Esophagus muscularis mucosa (tissue), 4 donors: ENCODE measurements at regions not wholly inside any gene's neighbourhood (a gene's known extent, or its start where the extent isn't known, plus 50 kb on each side); places are given as distances from the start of the nearest gene placed in this dataset.

Source experiments
- DNase-seq: peaks from one replicate; pipeline ENCODE4 v3.0.0-alpha.2; 2017; ENCODE audit errors: extremely low spot score
- H3K27ac ChIP-seq, 4 donors: fragments of 200-600 bp; sonication (generic); replicated peaks in 1 of 4; 1 replicate in 3 of 4; 2 replicates in 1 of 4; pipeline ENCODE4 v1.5.1; 2016 to 2019; ENCODE audit warnings: mild to moderate bottlenecking in 1 of 4
- H3K27me3 ChIP-seq, 4 donors: fragments of 200-600 bp; sonication (generic); one replicate each; pipeline versions ENCODE4 v1.5.1 to v1.6.0; 2016 to 2019
- H3K36me3 ChIP-seq, 4 donors: fragments of 200-600 bp; sonication (generic); one replicate each; pipeline ENCODE4 v1.5.1; 2016 to 2019
- H3K4me1 ChIP-seq, 4 donors: fragments of 200-600 bp; sonication (generic); one replicate each; pipeline ENCODE4 v1.5.1; 2016 to 2019
- H3K4me3 ChIP-seq, 4 donors: fragments of 200-600 bp; sonication (generic); 1 replicate in 2 of 4; 2 replicates in 2 of 4; pipeline ENCODE4 v1.5.1; 2016 to 2019; ENCODE audit warnings: mild to moderate bottlenecking in 4 of 4, moderate library complexity in 1 of 4
- H3K9me3 ChIP-seq, 4 donors: fragments of 200-600 bp; sonication (generic); 1 replicate in 3 of 4; 2 replicates in 1 of 4; pipeline ENCODE4 v1.5.1; 2016 to 2019
- CTCF ChIP-seq, 3 experiments: fragments of 200-600 bp in 2 of 3; fragments of 450-650 bp in 1 of 3; sonication (generic) in 2 of 3; IDR thresholded peaks; one replicate each; pipeline ENCODE4 v1.5.1; 2017 to 2019; ENCODE audit warnings: antibody characterized with exemption in 3 of 3, mild to moderate bottlenecking in 2 of 3, moderate library complexity in 1 of 3
- EP300 ChIP-seq: sonication (generic); formaldehyde crosslinking; IDR thresholded peaks from one replicate; pipeline ENCODE4 v1.6.1; 2017; ENCODE audit warnings: antibody characterized with exemption
- POLR2A ChIP-seq: fragments of 450-650 bp; IDR thresholded peaks from one replicate; pipeline ENCODE4 v1.6.1; 2017; ENCODE audit warnings: antibody characterized with exemption, moderate library complexity, mild to moderate bottlenecking, low read depth
- POLR2AphosphoS5 ChIP-seq, 2 donors: sonication (generic); formaldehyde crosslinking; IDR thresholded peaks; one replicate each; pipeline ENCODE4 v1.6.1; 2017; ENCODE audit warnings: antibody characterized with exemption in 2 of 2
- WGBS: methylation state at CpG from one replicate; pipeline ENCODE4 v1.1.5; 2018; 5-methylcytosine and 5-hydroxymethylcytosine counted together
- intact Hi-C: fragments of 100-400 bp; cut with DNase I; formaldehyde crosslinking; loops from one replicate; pipeline ENCODE4 v1.15.1; 2023

GRCh38 chr1:222916100-222916499 is 101.3 kb downstream of the DISP1 start:
- H3K4me3 ChIP-seq = no peak overlapping the region
- no peaks in the 10 kb centered on the region for H3K36me3 ChIP-seq
- TF ChIP-seq CTCF (IDR thresholded peaks at IDR 0.05) (no peak), POLR2A (no peak), EP300 (no peak), POLR2AphosphoS5 (IDR thresholded peaks at IDR 0.05) (no peak)
- H3K27me3 ChIP-seq = no peaks in the 10 kb centered on the region
- no peak overlapping the region for H3K27ac ChIP-seq
- H3K4me1 ChIP-seq = peaks cover 0 to 27% (median 20%) of the 10 kb centered on the region in 4 donors
- intact Hi-C loops = no loop called here
- H3K9me3 ChIP-seq = peaks cover 3 to 11% (median 7%) of the 10 kb centered on the region in 4 donors
- 92% methylated on average over 2 of the region's 3 CpGs for WGBS
- no peak for DNase-seq

- DNase-seq = no peak
- no peaks in the 10 kb centered on the region for H3K27me3 ChIP-seq
- H3K36me3 ChIP-seq = no peaks in the 10 kb centered on the region
- H3K27ac ChIP-seq = no peak overlapping the region
- no peak overlapping the region for H3K4me3 ChIP-seq
- peaks cover 3 to 11% (median 7%) of the 10 kb centered on the region in 4 donors for H3K9me3 ChIP-seq
- peaks cover 0 to 34% (median 29%) of the 10 kb centered on the region in 4 donors for H3K4me1 ChIP-seq
- TF ChIP-seq POLR2AphosphoS5 (IDR thresholded peaks at IDR 0.05) = no peak
- TF ChIP-seq POLR2A = no peak
- TF ChIP-seq EP300 = no peak
- no peak for TF ChIP-seq CTCF (IDR thresholded peaks at IDR 0.05)
- intact Hi-C loops = no loop called here
- WGBS = 85% methylated on average over 14 of the region's 14 CpGs
These were observed 104.1 kb downstream of the DISP1 start for GRCh38 chr1:222918801-222919477.

- DNase-seq = no peak
- Histone ChIP-seq H3K27ac (no peak overlapping the region), H3K4me1 (peaks cover 1 to 39% (median 33%) of the 10 kb centered on the region in 4 donors), H3K27me3 (no peaks in the 10 kb centered on the region), H3K9me3 (peaks cover 3 to 11% (median 7%) of the 10 kb centered on the region in 4 donors), H3K36me3 (no peaks in the 10 kb centered on the region), H3K4me3 (no peak overlapping the region)
- TF ChIP-seq POLR2AphosphoS5 (IDR thresholded peaks at IDR 0.05) = no peak
- TF ChIP-seq POLR2A = no peak
- no peak for TF ChIP-seq CTCF (IDR thresholded peaks at IDR 0.05)
- TF ChIP-seq EP300 = no peak
- 59% methylated on average over 5 of the region's 5 CpGs for WGBS
- intact Hi-C loops = no loop called here
These were observed 104.6 kb downstream of the DISP1 start for GRCh38 chr1:222919478-222919865.

GRCh38 chr1:222920169-222920568 is 105.3 kb downstream of the DISP1 start:
- Histone ChIP-seq H3K36me3 (no peaks in the 10 kb centered on the region), H3K27me3 (no peaks in the 10 kb centered on the region), H3K4me3 (no peak overlapping the region), H3K9me3 (peaks cover 3 to 11% (median 7%) of the 10 kb centered on the region in 4 donors), H3K27ac (no peak overlapping the region), H3K4me1 (peaks cover 6 to 46% (median 37%) of the 10 kb centered on the region in 4 donors)
- no peak for TF ChIP-seq EP300
- TF ChIP-seq POLR2AphosphoS5 (IDR thresholded peaks at IDR 0.05) = no peak
- no peak for TF ChIP-seq CTCF (IDR thresholded peaks at IDR 0.05)
- TF ChIP-seq POLR2A = no peak
- no peak for DNase-seq
- intact Hi-C loops = no loop called here

GRCh38 chr1:222921945-222922344 is 107.1 kb downstream of the DISP1 start:
- 90% methylated on average over 1 of the region's 1 CpG for WGBS
- H3K27me3 ChIP-seq = no peaks in the 10 kb centered on the region
- intact Hi-C loops = no loop called here
- DNase-seq = no peak
- no peaks in the 10 kb centered on the region for H3K36me3 ChIP-seq
- TF ChIP-seq POLR2AphosphoS5 (IDR thresholded peaks at IDR 0.05) (no peak), EP300 (no peak)
- H3K27ac ChIP-seq = no peak overlapping the region
- H3K9me3 ChIP-seq = peaks cover 3 to 9% (median 5%) of the 10 kb centered on the region in 4 donors
- no peak overlapping the region for H3K4me3 ChIP-seq
- H3K4me1 ChIP-seq = peaks cover 6 to 50% (median 43%) of the 10 kb centered on the region in 4 donors
